NOMO-1 treated with dmso at 0.1 percent for 144 hours (cell line): ENCODE measurements at regions not wholly inside any gene's neighbourhood (a gene's known extent, or its start where the extent isn't known, plus 50 kb on each side); places are given as distances from the start of the nearest gene placed in this dataset.
"Not testable (repeated sequence)": the region's sequence is repeated elsewhere in the genome, so short reads cannot be mapped to it uniquely, and the experiment has no call there.

Source experiments
- DNase-seq: peaks from one replicate; lab custom pipeline; 2025; ENCODE audit not compliant: unreplicated experiment; lab: John Stamatoyannopoulos, UW

DNA sequence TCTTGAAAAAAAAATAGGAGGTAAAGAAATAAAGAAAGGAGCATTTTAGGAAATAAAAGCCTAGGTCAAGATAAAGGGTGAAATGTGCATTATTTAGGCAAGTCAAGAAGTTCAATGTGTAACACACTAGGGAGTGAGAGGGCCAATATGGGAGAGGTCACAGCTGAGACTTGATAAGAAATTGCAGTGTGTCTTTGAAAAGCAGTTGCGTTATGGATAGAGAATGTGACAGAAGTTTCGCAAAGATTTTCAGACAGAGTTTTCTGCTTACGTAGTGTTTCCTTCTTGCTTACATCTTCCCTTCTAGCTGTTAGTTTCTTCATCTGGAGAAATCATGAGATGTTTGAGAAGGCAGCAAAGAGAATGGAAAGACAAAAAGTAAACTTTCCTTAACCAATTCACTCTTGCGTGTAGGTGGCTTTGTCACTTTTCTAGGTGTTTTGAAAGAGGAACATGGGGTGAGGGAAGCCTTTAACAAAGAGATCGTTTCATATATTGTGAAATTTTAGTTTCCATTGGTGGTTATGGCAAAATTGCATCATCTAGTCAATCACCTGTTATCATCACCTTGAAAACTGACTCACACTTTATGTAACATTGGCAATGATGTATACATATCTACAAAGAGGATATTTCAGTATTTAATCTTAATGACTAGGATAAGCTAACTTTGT is 975.5 kb downstream of the OLFM4 start:
- DNase-seq = peak; percentile 37

GRCh38 chr13:54016542-54016941 is 987.9 kb downstream of the OLFM4 start:
- DNase-seq = no peak

DNA sequence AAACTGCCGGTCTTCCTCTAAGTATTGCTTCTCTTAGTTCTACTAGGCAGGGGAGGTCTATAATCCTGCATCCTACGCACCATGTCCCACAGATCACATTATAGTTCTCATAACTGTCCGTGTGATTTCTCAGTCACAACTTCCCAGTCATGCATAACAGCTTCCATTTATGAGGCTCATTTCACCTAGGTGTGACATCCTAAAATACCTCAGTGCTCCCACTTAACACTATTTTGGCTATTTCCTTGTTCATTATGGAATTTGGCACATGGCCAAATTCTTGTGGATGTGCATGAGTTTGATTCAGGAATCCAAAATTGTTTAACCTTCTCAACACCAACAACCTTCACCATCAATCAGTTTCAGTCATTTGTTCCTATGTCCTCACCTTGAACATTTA is 989.9 kb downstream of the OLFM4 start:
- DNase-seq = no peak

- DNase-seq = peak; percentile 85
Measured at GRCh38 chr13:54029226-54029625, 1000.6 kb downstream of the OLFM4 start.

DNA sequence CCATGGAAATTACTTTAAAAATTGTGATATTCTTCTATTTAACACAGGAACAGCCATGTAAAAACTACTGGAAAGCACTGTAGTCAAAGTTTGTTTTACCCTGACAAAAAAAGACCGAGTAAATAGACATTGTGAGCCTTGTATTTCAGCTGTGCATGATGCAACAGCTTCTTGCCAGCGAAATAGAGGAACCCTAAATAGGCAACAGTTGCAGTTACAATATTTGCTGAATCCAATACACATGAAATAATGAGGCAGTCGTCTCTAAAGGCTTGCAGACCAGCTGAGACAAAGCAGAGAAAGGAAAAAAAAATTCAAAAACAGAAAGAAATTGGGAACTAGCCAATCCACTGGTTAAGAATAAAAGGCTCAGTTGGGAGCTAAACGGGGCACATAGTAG is 1001.1 kb downstream of the OLFM4 start:
- DNase-seq = peak; percentile 40

DNA sequence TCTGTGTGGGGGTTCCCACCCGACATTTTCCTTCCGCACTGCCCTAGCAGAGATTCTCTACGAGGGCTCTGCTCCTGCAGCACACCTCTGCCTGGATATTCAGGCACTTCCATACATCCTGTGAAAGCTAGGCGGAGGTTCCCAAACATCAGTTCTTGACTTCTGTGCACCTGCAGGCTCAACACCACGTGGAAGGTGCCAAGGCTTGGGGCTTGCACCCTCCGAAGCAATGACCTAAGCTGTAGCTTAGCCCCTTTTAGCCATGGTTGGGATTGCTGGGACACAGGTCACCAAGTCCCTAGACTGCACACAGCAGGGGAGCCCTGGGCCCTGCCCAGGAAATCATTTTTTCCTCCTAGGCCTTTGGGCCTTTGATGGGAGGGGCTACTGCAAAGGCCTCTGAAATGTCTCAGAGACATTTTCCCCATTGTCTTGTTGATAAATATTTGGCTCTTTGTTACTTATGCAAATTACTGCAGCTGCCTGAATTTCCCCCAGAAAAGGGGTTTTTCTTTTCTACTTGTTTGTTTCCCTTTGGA is 1004.8 kb downstream of the OLFM4 start:
- DNase-seq = no peak

DNA sequence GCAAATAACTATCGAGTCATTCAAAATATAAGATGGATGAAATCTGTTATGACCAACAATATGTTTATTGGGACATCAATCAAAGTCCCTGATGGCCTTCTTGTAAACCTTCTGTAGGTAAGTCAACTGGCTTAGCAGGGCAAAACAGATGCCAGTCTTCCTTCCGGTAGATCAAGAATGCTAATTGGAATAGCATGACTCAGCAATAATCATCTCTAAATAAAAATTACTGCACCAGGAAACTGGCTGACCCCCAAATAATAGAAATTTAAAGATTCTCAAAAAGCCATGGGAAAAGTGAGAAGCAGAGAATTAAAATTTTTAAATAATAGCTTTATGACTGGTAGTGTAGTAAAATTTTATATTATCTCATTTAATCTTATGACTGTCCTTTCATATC is 1005.4 kb downstream of the OLFM4 start:
- DNase-seq = no peak

GRCh38 chr13:54057416-54057815 is 1028.8 kb downstream of the OLFM4 start:
- not testable (repeated sequence) for DNase-seq

DNA sequence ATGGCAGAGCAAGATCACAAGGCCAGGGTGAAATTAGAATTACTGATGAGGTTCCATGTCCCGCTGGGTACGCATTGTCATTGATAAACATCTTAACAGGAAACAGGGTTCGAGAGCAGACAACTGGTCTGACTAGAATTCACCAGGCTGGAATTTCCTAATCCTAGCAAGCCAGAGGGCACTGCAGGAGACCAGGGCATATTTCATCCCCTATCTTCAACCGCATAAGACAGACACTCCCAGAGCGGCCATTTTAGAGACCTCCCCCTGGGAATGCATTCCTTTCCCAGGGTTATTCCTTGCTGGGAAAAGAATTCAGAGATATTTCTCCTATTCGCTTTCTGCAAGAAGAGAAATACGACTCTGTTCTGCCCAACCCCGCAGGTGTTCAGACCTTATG is 1041.3 kb downstream of the OLFM4 start:
- DNase-seq = not testable (repeated sequence)

GRCh38 chr13:54077569-54077968 is 1049.0 kb downstream of the OLFM4 start:
- no peak for DNase-seq

- DNase-seq = no peak
Measured at GRCh38 chr13:54078271-54078870, 1049.8 kb downstream of the OLFM4 start.

- DNase-seq = not testable (repeated sequence)
Measured at GRCh38 chr13:54082309-54082708, 1053.7 kb downstream of the OLFM4 start.

- DNase-seq = no peak
Measured at GRCh38 chr13:54091884-54092283, 1063.3 kb downstream of the OLFM4 start.

DNA sequence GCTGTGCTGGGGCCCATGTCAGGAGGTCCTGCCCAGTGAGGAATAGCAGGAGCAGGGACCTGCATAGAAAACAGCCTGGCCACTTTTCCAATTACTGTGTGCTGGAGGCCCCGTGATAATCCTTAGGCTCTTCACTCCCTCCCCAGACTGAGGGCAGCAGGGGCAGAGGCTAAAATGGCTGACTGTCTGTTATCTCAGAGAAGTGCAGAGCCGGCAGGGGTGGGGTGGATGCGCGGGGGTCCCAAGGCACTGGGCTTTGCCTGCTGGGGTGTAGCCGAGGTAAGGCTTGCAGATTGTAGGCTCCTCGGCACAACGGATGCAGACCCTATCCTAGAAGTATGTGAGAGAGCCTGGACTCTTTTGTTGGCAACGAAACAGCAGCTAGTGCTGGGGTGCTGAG is 1064.1 kb downstream of the OLFM4 start:
- DNase-seq = no peak

GRCh38 chr13:54110597-54110996 is 1082.0 kb downstream of the OLFM4 start:
- DNase-seq = no peak

GRCh38 chr13:54124700-54125099 is 1096.1 kb downstream of the OLFM4 start:
- no peak for DNase-seq

- DNase-seq = not testable (repeated sequence)
Measured at GRCh38 chr13:54130931-54131330, 1102.3 kb downstream of the OLFM4 start.

DNA sequence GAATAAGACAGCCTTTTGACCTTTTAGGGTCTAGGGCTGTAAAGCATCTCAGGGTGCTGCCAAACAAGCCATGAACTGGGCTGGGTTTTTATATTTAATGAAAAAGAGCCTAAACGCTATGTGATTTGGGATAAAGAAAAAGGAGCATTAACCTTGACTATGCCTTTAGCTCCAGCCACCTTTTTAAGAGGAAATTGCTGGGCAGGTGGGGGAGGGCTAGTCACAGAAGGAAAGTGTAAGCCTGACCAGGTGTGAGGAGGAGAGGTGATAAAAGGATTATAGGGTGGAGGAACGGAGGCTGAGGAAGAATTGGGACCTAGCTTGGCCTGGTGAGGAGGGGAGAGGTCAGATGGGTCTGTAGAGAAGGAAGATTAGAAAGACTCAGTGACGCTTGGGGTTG is 1102.8 kb downstream of the OLFM4 start:
- DNase-seq = not testable (repeated sequence)

GRCh38 chr13:54132127-54132526 is 1103.5 kb downstream of the OLFM4 start:
- DNase-seq = not testable (repeated sequence)

- not testable (repeated sequence) for DNase-seq
Measured at GRCh38 chr13:54132720-54133119, 1104.1 kb downstream of the OLFM4 start.

DNA sequence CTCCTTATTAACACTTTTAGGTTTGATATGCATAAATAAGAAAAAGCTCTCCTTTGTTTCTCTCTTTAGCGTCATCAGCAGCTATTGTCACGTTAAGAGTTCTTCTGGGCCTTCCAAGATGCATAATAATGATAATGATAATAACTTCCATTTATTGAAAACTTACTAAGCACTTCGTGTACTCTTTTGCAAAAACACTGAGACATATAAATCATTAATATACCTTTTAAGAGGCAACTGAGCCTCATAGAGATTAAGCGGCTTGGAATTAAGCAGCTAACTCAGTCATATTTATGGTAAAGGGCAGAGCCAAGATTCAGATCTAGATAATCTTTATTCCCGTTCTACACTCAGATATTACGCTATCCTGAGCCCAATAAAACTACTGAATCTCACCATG is 1105.1 kb downstream of the OLFM4 start:
- no peak for DNase-seq

DNA sequence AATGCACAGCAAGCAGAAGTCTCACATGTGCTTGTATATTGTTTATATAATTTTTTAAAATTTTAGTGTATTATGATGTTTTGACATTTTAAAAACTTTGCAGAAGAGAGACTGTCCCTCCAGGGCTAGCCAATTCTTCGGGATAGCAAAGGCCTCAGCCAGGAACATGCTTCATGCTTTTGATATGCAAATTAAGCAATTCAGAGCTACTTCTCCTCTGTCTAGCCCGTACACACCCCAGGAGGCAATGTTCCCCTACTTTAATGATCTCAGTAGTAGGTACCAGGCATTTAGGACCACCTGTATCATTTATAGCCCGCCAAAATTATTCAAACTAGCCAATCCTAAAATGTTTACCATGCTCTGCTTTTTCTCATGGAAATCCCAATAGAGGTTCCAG is 1116.2 kb downstream of the OLFM4 start:
- no peak for DNase-seq

DNA sequence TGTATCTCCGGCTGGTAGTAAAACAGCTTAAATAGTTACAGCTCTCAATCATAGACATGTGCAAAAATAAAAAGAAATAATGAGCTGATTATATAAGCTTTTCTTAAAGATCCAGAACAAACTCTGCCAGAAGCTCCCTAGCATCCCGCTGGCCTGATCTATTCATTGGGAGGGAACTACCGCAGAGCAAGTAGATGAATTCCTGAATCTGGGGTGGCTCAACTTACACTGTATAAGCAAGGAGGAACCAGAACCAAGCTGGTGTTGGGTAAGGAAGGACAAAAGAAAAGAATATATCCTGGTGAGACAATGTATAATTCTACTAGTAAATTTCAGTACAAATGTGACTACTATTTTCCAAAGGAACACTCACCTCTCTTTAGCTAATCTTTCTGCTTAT is 1122.2 kb downstream of the OLFM4 start:
- DNase-seq = no peak
